SK-N-SH treated with all-trans-retinoic acid at 6 μM for 48 hours (cell line): ENCODE measurements at regions not wholly inside any gene's neighbourhood (a gene's known extent, or its start where the extent isn't known, plus 50 kb on each side); places are given as distances from the start of the nearest gene placed in this dataset.

Source experiments
- ATAC-seq: fragments of 200-7000 bp; cut with Tn5 transposase; 3 replicates; pipeline ENCODE4 v1.9.1; 2020; ENCODE audit warnings: mild to moderate bottlenecking, moderate library complexity
- ARNTL ChIP-seq: fragments of 450-650 bp; formaldehyde crosslinking; IDR thresholded peaks from 2 replicates; pipeline ENCODE4 v1.5.0; 2020; ENCODE audit warnings: low read depth, mild to moderate bottlenecking, moderate library complexity, borderline replicate concordance
- BACH2 ChIP-seq: fragments of 250-450 bp; sonication (Bioruptor Pico); IDR thresholded peaks from 2 replicates; pipeline ENCODE4 v1.9.0; 2021; ENCODE audit warnings: mild to moderate bottlenecking, borderline replicate concordance
- CSDC2 ChIP-seq: fragments of 250-450 bp; sonication (Bioruptor Pico); IDR thresholded peaks from 2 replicates; pipeline ENCODE4 v1.5.0; 2020; ENCODE audit warnings: mild to moderate bottlenecking, moderate library complexity
- ESRRG ChIP-seq: fragments of 250-450 bp; sonication (Bioruptor Pico); IDR thresholded peaks from 2 replicates; pipeline ENCODE4 v1.6.1; 2021; ENCODE audit warnings: mild to moderate bottlenecking
- GLIS3 ChIP-seq: fragments of 250-450 bp; sonication (Bioruptor Pico); IDR thresholded peaks from 2 replicates; pipeline ENCODE4 v1.5.0; 2020; ENCODE audit warnings: mild to moderate bottlenecking, moderate library complexity
- ISL1 ChIP-seq: fragments of 250-450 bp; sonication (Bioruptor Pico); IDR thresholded peaks from 2 replicates; pipeline ENCODE4 v2.1.2; 2022; ENCODE audit warnings: mild to moderate bottlenecking, moderate library complexity
- OSR1 ChIP-seq: fragments of 250-450 bp; sonication (Bioruptor Pico); IDR thresholded peaks from 2 replicates; pipeline ENCODE4 v1.8.0; 2022; ENCODE audit warnings: moderate library complexity, mild to moderate bottlenecking, inconsistent platforms
- PPARA ChIP-seq: fragments of 250-450 bp; sonication (Bioruptor Pico); IDR thresholded peaks from 2 replicates; pipeline ENCODE4 v1.5.0; 2020; ENCODE audit warnings: mild to moderate bottlenecking, borderline replicate concordance
- RARB ChIP-seq: fragments of 250-450 bp; sonication (Bioruptor Pico); IDR thresholded peaks from 2 replicates; pipeline ENCODE4 v1.8.0; 2021; ENCODE audit warnings: mild to moderate bottlenecking, moderate library complexity
- SNAI2 ChIP-seq: fragments of 250-450 bp; sonication (Bioruptor Pico); IDR thresholded peaks from 2 replicates; pipeline ENCODE4 v1.5.0; 2020; ENCODE audit warnings: mild to moderate bottlenecking, moderate library complexity
- TCF4 ChIP-seq: fragments of 250-450 bp; sonication (Bioruptor Pico); IDR thresholded peaks from 2 replicates; pipeline ENCODE4 v1.8.0; 2021; ENCODE audit warnings: mild to moderate bottlenecking, moderate library complexity, borderline replicate concordance
- TOX ChIP-seq: fragments of 250-450 bp; sonication (Bioruptor Pico); IDR thresholded peaks from 2 replicates; pipeline ENCODE4 v1.8.0; 2021; ENCODE audit warnings: mild to moderate bottlenecking, moderate library complexity, borderline replicate concordance
- ZC3H10 ChIP-seq: fragments of 250-450 bp; sonication (Bioruptor Pico); IDR thresholded peaks from 2 replicates; pipeline ENCODE4 v1.5.1; 2021; ENCODE audit warnings: mild to moderate bottlenecking, moderate library complexity
- ZFP3 ChIP-seq: fragments of 250-450 bp; sonication (Bioruptor Pico); IDR thresholded peaks from 2 replicates; pipeline ENCODE4 v1.5.0; 2020; ENCODE audit warnings: mild to moderate bottlenecking, moderate library complexity
- ZFP30 ChIP-seq: fragments of 450-650 bp; formaldehyde crosslinking; IDR thresholded peaks from 2 replicates; pipeline ENCODE4 v1.5.0; 2022; ENCODE audit warnings: mild to moderate bottlenecking, moderate library complexity
- ZNF565 ChIP-seq: fragments of 450-650 bp; formaldehyde crosslinking; conservative IDR thresholded peaks from 2 replicates; pipeline ENCODE4 v1.5.0; 2020; ENCODE audit warnings: low read depth, mild to moderate bottlenecking, moderate library complexity
- ZNF70 ChIP-seq: fragments of 450-650 bp; formaldehyde crosslinking; IDR thresholded peaks from 2 replicates; pipeline ENCODE4 v1.5.0; 2020; ENCODE audit warnings: mild to moderate bottlenecking, moderate library complexity
- ZNF8 ChIP-seq: fragments of 450-650 bp; formaldehyde crosslinking; IDR thresholded peaks from 2 replicates; pipeline ENCODE4 v1.5.0; 2020; ENCODE audit warnings: mild to moderate bottlenecking, moderate library complexity
- TF ChIP-seq, protein P1 (sequence below): fragments of 250-450 bp; sonication (Bioruptor Pico); IDR thresholded peaks from 2 replicates; pipeline ENCODE4 v1.5.0; 2020; ENCODE audit warnings: mild to moderate bottlenecking, moderate library complexity
- TF ChIP-seq, protein P2 (sequence below): fragments of 250-450 bp; sonication (Bioruptor Pico); IDR thresholded peaks from 2 replicates; pipeline ENCODE4 v1.8.0; 2021; ENCODE audit warnings: low read depth, mild to moderate bottlenecking, moderate library complexity, borderline replicate concordance
- TF ChIP-seq, protein P3 (sequence below): fragments of 250-450 bp; sonication (Bioruptor Pico); IDR thresholded peaks from 2 replicates; pipeline ENCODE4 v1.5.1; 2020; ENCODE audit warnings: low read depth, mild to moderate bottlenecking, moderate library complexity
- TF ChIP-seq, protein P4 (sequence below): fragments of 250-450 bp; sonication (Bioruptor Pico); IDR thresholded peaks from 2 replicates; pipeline ENCODE4 v1.5.1; 2021; ENCODE audit warnings: mild to moderate bottlenecking, moderate library complexity

DNA sequence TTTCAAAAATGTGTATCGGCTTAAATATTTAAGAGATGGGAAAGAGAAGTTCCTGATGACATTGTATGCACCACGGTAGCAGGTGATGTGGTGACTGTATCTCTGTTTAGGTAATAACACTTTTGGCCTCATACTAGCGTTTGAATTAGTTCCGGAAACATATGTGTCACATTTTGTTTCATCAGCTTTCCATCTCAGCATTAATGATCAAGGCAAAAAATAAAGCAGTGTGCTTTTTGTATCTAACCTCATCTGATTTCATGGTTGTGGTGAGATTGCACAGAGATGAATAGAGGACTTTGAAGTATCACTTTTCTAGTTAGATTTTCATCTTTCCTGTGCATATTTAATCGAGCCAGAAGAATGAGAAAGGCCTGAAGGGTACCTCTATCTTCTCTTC lies 206.4 kb upstream of the SPRY1 start:
- TF ChIP-seq TCF4 (CRISPR knock-in tag) (no peak), ISL1 (CRISPR knock-in tag) (no peak), ESRRG (CRISPR knock-in tag) (no peak), ARNTL (CRISPR knock-in tag) (no peak), CSDC2 (CRISPR knock-in tag) (no peak), ZFP3 (no peak), RARB (CRISPR knock-in tag) (no peak), TOX (no peak), SNAI2 (no peak), ZNF8 (no peak), ZFP30 (CRISPR knock-in tag) (no peak), ZNF565 (CRISPR knock-in tag) (no peak), BACH2 (CRISPR knock-in tag) (no peak), ZNF70 (no peak), OSR1 (CRISPR knock-in tag) (no peak), ZC3H10 (CRISPR knock-in tag) (no peak)
- TF ChIP-seq, protein P1, sequence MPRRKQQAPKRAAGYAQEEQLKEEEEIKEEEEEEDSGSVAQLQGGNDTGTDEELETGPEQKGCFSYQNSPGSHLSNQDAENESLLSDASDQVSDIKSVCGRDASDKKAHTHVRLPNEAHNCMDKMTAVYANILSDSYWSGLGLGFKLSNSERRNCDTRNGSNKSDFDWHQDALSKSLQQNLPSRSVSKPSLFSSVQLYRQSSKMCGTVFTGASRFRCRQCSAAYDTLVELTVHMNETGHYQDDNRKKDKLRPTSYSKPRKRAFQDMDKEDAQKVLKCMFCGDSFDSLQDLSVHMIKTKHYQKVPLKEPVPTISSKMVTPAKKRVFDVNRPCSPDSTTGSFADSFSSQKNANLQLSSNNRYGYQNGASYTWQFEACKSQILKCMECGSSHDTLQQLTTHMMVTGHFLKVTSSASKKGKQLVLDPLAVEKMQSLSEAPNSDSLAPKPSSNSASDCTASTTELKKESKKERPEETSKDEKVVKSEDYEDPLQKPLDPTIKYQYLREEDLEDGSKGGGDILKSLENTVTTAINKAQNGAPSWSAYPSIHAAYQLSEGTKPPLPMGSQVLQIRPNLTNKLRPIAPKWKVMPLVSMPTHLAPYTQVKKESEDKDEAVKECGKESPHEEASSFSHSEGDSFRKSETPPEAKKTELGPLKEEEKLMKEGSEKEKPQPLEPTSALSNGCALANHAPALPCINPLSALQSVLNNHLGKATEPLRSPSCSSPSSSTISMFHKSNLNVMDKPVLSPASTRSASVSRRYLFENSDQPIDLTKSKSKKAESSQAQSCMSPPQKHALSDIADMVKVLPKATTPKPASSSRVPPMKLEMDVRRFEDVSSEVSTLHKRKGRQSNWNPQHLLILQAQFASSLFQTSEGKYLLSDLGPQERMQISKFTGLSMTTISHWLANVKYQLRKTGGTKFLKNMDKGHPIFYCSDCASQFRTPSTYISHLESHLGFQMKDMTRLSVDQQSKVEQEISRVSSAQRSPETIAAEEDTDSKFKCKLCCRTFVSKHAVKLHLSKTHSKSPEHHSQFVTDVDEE (CRISPR knock-in tag), result no peak
- TF ChIP-seq, protein P2, sequence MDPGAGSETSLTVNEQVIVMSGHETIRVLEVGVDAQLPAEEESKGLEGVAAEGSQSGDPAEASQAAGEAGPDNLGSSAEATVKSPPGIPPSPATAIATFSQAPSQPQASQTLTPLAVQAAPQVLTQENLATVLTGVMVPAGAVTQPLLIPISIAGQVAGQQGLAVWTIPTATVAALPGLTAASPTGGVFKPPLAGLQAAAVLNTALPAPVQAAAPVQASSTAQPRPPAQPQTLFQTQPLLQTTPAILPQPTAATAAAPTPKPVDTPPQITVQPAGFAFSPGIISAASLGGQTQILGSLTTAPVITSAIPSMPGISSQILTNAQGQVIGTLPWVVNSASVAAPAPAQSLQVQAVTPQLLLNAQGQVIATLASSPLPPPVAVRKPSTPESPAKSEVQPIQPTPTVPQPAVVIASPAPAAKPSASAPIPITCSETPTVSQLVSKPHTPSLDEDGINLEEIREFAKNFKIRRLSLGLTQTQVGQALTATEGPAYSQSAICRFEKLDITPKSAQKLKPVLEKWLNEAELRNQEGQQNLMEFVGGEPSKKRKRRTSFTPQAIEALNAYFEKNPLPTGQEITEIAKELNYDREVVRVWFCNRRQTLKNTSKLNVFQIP (CRISPR knock-in tag), result no peak
- TF ChIP-seq, protein P3, sequence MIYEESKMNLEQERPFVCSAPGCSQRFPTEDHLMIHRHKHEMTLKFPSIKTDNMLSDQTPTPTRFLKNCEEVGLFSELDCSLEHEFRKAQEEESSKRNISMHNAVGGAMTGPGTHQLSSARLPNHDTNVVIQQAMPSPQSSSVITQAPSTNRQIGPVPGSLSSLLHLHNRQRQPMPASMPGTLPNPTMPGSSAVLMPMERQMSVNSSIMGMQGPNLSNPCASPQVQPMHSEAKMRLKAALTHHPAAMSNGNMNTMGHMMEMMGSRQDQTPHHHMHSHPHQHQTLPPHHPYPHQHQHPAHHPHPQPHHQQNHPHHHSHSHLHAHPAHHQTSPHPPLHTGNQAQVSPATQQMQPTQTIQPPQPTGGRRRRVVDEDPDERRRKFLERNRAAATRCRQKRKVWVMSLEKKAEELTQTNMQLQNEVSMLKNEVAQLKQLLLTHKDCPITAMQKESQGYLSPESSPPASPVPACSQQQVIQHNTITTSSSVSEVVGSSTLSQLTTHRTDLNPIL (CRISPR knock-in tag), result no peak
- no peak for ATAC-seq

DNA sequence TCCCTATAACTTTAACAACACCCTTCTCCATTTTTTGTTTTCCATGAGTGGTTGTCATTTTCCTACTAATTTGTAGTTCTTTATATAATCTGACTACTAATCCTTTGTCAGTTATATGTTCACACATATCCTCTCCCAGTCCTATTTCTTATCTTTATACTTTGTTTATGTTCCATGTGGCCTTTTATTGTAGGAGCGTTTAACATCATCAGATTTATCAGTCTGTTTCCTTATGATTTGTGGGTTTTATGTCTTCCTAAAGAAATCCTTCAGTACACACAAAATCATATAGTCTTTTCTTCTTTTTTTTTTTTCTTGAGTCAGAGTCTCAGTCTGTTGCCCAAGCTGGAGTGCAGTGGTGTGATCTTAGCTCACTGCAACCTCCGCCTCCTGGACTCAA lies 204.9 kb upstream of the SPRY1 start:
- TF ChIP-seq ARNTL (CRISPR knock-in tag) (no peak), RARB (CRISPR knock-in tag) (no peak), ZNF70 (no peak), ZC3H10 (CRISPR knock-in tag) (no peak), SNAI2 (no peak), ZFP3 (no peak), ESRRG (CRISPR knock-in tag) (no peak), PPARA (CRISPR knock-in tag) (no peak), CSDC2 (CRISPR knock-in tag) (no peak), ZNF565 (CRISPR knock-in tag) (no peak), GLIS3 (CRISPR knock-in tag) (no peak), TCF4 (CRISPR knock-in tag) (no peak), TOX (no peak), ZNF8 (no peak), BACH2 (CRISPR knock-in tag) (no peak)
- TF ChIP-seq, protein P4, sequence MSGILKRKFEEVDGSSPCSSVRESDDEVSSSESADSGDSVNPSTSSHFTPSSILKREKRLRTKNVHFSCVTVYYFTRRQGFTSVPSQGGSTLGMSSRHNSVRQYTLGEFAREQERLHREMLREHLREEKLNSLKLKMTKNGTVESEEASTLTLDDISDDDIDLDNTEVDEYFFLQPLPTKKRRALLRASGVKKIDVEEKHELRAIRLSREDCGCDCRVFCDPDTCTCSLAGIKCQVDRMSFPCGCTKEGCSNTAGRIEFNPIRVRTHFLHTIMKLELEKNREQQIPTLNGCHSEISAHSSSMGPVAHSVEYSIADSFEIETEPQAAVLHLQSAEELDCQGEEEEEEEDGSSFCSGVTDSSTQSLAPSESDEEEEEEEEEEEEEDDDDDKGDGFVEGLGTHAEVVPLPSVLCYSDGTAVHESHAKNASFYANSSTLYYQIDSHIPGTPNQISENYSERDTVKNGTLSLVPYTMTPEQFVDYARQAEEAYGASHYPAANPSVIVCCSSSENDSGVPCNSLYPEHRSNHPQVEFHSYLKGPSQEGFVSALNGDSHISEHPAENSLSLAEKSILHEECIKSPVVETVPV (CRISPR knock-in tag), result no peak
- TF ChIP-seq, protein P1 (CRISPR knock-in tag), result no peak
- TF ChIP-seq, protein P2 (CRISPR knock-in tag), result no peak
- ATAC-seq, result no peak
